ENCODE measurements at regions not wholly inside any gene's neighbourhood (a gene's known extent, or its start where the extent isn't known, plus 50 kb on each side); places are given as distances from the start of the nearest gene placed in this dataset.

- TF ChIP-seq CTCF (conservative IDR thresholded peaks at IDR 0.05; ENCODE audit: low read depth, low read length) (no peak), EZH2 (IDR thresholded peaks at IDR 0.05; ENCODE audit: borderline replicate concordance, low read depth, low read length, poor library complexity, severe bottlenecking) (no peak)
These were observed 176.3 kb upstream of the GLI2 start for GRCh38 chr2:120559401-120559800.
